ENCODE measurements at regions not wholly inside any gene's neighbourhood (a gene's known extent, or its start where the extent isn't known, plus 50 kb on each side); places are given as distances from the start of the nearest gene placed in this dataset.

DNA sequence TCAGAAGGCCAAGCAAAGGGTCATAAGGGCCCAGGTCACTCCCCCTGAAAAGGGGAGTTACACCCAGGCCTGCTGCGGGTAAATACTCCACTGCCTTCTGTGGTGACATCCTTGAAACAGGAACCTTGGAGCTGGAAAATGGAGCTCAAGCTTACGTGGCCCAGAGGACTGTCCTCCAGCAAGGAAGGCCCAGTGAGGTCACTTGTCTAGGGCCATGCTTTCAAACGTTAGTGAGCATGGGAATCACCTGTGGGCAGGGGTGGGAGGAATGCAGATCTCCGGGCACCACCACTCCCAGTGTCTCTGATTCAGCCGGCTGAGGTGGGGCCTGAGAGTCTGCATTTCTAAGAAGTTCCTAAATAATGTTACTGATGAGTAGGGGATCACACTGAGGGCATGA, 140.5 kb upstream of the CCND2 start:
- peak overlapping the region; percentile 98 for H3K27ac Mint-ChIP-seq
- no peak overlapping the region for H2AFZ ChIP-seq

More for the DNA sequence above, 140.5 kb upstream of the CCND2 start:
- no peaks in the 10 kb centered on the region for H3K36me3 Mint-ChIP-seq (ENCODE audit: low read depth)
- no peaks in the 10 kb centered on the region for H3K9me2 ChIP-seq (ENCODE audit: insufficient read depth)
- H3K27me3 Mint-ChIP-seq (ENCODE audit: insufficient read depth, low read depth, poor library complexity) = peaks cover 14% of the 10 kb centered on the region
- no peak for TF ChIP-seq ZNF331 (CRISPR knock-in tag; IDR thresholded peaks at IDR 0.05; ENCODE audit: low read depth)
- no peak for TF ChIP-seq POLR2AphosphoS5 (IDR thresholded peaks at IDR 0.05; ENCODE audit: low read depth)
- TF ChIP-seq CREB1 (CRISPR knock-in tag; IDR thresholded peaks at IDR 0.05; ENCODE audit: low read depth) = no peak
- TF ChIP-seq EZH2phosphoT487 (IDR thresholded peaks at IDR 0.05; ENCODE audit: unreplicated experiment) = no peak
- TF ChIP-seq NANOG (IDR thresholded peaks at IDR 0.05; ENCODE audit: borderline replicate concordance) = no peak
- TF ChIP-seq ZNF114 (CRISPR knock-in tag; IDR thresholded peaks at IDR 0.05) = no peak
- TF ChIP-seq EZH2 (IDR thresholded peaks at IDR 0.05; ENCODE audit: low read depth, unreplicated experiment) = no peak
- TF ChIP-seq JUNB (IDR thresholded peaks at IDR 0.05; ENCODE audit: unreplicated experiment) = no peak
- no peak for TF ChIP-seq STAT1 (IDR thresholded peaks at IDR 0.05; ENCODE audit: unreplicated experiment)
- TF ChIP-seq, protein P1, sequence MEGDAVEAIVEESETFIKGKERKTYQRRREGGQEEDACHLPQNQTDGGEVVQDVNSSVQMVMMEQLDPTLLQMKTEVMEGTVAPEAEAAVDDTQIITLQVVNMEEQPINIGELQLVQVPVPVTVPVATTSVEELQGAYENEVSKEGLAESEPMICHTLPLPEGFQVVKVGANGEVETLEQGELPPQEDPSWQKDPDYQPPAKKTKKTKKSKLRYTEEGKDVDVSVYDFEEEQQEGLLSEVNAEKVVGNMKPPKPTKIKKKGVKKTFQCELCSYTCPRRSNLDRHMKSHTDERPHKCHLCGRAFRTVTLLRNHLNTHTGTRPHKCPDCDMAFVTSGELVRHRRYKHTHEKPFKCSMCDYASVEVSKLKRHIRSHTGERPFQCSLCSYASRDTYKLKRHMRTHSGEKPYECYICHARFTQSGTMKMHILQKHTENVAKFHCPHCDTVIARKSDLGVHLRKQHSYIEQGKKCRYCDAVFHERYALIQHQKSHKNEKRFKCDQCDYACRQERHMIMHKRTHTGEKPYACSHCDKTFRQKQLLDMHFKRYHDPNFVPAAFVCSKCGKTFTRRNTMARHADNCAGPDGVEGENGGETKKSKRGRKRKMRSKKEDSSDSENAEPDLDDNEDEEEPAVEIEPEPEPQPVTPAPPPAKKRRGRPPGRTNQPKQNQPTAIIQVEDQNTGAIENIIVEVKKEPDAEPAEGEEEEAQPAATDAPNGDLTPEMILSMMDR (conservative IDR thresholded peaks at IDR 0.05; ENCODE audit: low read depth in 2 of 2) = no peak
- TF ChIP-seq, protein P2, sequence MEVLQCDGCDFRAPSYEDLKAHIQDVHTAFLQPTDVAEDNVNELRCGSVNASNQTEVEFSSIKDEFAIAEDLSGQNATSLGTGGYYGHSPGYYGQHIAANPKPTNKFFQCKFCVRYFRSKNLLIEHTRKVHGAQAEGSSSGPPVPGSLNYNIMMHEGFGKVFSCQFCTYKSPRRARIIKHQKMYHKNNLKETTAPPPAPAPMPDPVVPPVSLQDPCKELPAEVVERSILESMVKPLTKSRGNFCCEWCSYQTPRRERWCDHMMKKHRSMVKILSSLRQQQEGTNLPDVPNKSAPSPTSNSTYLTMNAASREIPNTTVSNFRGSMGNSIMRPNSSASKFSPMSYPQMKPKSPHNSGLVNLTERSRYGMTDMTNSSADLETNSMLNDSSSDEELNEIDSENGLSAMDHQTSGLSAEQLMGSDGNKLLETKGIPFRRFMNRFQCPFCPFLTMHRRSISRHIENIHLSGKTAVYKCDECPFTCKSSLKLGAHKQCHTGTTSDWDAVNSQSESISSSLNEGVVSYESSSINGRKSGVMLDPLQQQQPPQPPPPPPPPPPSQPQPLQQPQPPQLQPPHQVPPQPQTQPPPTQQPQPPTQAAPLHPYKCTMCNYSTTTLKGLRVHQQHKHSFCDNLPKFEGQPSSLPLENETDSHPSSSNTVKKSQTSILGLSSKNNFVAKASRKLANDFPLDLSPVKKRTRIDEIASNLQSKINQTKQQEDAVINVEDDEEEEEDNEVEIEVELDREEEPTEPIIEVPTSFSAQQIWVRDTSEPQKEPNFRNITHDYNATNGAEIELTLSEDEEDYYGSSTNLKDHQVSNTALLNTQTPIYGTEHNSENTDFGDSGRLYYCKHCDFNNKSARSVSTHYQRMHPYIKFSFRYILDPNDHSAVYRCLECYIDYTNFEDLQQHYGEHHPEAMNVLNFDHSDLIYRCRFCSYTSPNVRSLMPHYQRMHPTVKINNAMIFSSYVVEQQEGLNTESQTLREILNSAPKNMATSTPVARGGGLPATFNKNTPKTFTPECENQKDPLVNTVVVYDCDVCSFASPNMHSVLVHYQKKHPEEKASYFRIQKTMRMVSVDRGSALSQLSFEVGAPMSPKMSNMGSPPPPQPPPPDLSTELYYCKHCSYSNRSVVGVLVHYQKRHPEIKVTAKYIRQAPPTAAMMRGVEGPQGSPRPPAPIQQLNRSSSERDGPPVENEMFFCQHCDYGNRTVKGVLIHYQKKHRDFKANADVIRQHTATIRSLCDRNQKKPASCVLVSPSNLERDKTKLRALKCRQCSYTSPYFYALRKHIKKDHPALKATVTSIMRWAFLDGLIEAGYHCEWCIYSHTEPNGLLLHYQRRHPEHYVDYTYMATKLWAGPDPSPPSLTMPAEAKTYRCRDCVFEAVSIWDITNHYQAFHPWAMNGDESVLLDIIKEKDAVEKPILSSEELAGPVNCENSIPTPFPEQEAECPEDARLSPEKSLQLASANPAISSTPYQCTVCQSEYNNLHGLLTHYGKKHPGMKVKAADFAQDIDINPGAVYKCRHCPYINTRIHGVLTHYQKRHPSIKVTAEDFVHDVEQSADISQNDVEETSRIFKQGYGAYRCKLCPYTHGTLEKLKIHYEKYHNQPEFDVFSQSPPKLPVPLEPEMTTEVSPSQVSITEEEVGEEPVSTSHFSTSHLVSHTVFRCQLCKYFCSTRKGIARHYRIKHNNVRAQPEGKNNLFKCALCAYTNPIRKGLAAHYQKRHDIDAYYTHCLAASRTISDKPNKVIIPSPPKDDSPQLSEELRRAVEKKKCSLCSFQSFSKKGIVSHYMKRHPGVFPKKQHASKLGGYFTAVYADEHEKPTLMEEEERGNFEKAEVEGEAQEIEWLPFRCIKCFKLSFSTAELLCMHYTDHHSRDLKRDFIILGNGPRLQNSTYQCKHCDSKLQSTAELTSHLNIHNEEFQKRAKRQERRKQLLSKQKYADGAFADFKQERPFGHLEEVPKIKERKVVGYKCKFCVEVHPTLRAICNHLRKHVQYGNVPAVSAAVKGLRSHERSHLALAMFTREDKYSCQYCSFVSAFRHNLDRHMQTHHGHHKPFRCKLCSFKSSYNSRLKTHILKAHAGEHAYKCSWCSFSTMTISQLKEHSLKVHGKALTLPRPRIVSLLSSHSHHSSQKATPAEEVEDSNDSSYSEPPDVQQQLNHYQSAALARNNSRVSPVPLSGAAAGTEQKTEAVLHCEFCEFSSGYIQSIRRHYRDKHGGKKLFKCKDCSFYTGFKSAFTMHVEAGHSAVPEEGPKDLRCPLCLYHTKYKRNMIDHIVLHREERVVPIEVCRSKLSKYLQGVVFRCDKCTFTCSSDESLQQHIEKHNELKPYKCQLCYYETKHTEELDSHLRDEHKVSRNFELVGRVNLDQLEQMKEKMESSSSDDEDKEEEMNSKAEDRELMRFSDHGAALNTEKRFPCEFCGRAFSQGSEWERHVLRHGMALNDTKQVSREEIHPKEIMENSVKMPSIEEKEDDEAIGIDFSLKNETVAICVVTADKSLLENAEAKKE (CRISPR knock-in tag; IDR thresholded peaks at IDR 0.05) = no peak
- TF ChIP-seq, protein P3, sequence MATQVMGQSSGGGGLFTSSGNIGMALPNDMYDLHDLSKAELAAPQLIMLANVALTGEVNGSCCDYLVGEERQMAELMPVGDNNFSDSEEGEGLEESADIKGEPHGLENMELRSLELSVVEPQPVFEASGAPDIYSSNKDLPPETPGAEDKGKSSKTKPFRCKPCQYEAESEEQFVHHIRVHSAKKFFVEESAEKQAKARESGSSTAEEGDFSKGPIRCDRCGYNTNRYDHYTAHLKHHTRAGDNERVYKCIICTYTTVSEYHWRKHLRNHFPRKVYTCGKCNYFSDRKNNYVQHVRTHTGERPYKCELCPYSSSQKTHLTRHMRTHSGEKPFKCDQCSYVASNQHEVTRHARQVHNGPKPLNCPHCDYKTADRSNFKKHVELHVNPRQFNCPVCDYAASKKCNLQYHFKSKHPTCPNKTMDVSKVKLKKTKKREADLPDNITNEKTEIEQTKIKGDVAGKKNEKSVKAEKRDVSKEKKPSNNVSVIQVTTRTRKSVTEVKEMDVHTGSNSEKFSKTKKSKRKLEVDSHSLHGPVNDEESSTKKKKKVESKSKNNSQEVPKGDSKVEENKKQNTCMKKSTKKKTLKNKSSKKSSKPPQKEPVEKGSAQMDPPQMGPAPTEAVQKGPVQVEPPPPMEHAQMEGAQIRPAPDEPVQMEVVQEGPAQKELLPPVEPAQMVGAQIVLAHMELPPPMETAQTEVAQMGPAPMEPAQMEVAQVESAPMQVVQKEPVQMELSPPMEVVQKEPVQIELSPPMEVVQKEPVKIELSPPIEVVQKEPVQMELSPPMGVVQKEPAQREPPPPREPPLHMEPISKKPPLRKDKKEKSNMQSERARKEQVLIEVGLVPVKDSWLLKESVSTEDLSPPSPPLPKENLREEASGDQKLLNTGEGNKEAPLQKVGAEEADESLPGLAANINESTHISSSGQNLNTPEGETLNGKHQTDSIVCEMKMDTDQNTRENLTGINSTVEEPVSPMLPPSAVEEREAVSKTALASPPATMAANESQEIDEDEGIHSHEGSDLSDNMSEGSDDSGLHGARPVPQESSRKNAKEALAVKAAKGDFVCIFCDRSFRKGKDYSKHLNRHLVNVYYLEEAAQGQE (IDR thresholded peaks at IDR 0.05; ENCODE audit: unreplicated experiment) = no peak
- no peak overlapping the region for H3K4me3 ChIP-seq
- peak overlapping the region; percentile 59; the same call in 1 of the 2 replicates for H3K4me2 ChIP-seq
- no peaks in the 10 kb centered on the region for H3K36me3 ChIP-seq (ENCODE audit: insufficient read depth)
- peaks cover 18% of the 10 kb centered on the region for H3K4me1 ChIP-seq (ENCODE audit: insufficient read depth)
- H3K4me3 Mint-ChIP-seq = no peak overlapping the region; the same call in 2 of the 3 replicates
- H3K27me3 ChIP-seq (ENCODE audit: insufficient read depth) = no peaks in the 10 kb centered on the region
- H4K20me1 ChIP-seq (replicated peaks; ENCODE audit: insufficient read depth) = no peaks in the 10 kb centered on the region
- DNase-seq (ENCODE audit: low spot score) (no peak), ATAC-seq (no peak)
- no peak overlapping the region for H3K27ac ChIP-seq (ENCODE audit: low read depth)
- no peaks in the 10 kb centered on the region for H3K79me2 ChIP-seq (replicated peaks; ENCODE audit: insufficient read depth)
- H3F3A ChIP-seq (replicated peaks; ENCODE audit: low read depth) = peaks cover 7% of the 10 kb centered on the region; the same call in 1 of the 2 replicates
- no peaks in the 10 kb centered on the region for H3K9me3 Mint-ChIP-seq
- H3K4me1 Mint-ChIP-seq = peaks cover 50% of the 10 kb centered on the region

All from GM23338 (cell line).